G401.6 (cell line): ENCODE measurements at regions not wholly inside any gene's neighbourhood (a gene's known extent, or its start where the extent isn't known, plus 50 kb on each side); places are given as distances from the start of the nearest gene placed in this dataset.

ENCODE experiments used
- FAIRE-seq: peaks from 2 replicates; lab custom pipeline; 2012; peaks lifted over from hg19 to GRCh38; lab: Jason Lieb, UNC

- no peak for FAIRE-seq
Observed at GRCh38 chr3:67289626-67290025, 291.5 kb downstream of the KBTBD8 start.

- no peak for FAIRE-seq
Observed at GRCh38 chr3:67290438-67290837, 292.3 kb downstream of the KBTBD8 start.

- FAIRE-seq = no peak
Observed at GRCh38 chr3:67291287-67292252, 293.5 kb downstream of the KBTBD8 start.

- FAIRE-seq = no peak
Observed at GRCh38 chr3:67292356-67293121, 294.4 kb downstream of the KBTBD8 start.

GRCh38 chr3:67294341-67294740, 296.2 kb downstream of the KBTBD8 start:
- no peak for FAIRE-seq

- FAIRE-seq = no peak
Observed at GRCh38 chr3:67296039-67296892, 298.2 kb downstream of the KBTBD8 start.

GRCh38 chr3:67297715-67298475, 299.8 kb downstream of the KBTBD8 start:
- FAIRE-seq = no peak

- no peak for FAIRE-seq
Observed at GRCh38 chr3:67301556-67301955, 303.4 kb downstream of the KBTBD8 start.

- FAIRE-seq = no peak
Observed at GRCh38 chr3:67302489-67302888, 304.4 kb downstream of the KBTBD8 start.

GRCh38 chr3:67305160-67305559, 307.1 kb downstream of the KBTBD8 start:
- no peak for FAIRE-seq

GRCh38 chr3:67305922-67306321, 307.8 kb downstream of the KBTBD8 start:
- FAIRE-seq = no peak

GRCh38 chr3:67311440-67311839, 313.3 kb downstream of the KBTBD8 start:
- no peak for FAIRE-seq

- no peak for FAIRE-seq
Observed at GRCh38 chr3:67312155-67312554, 314.0 kb downstream of the KBTBD8 start.

GRCh38 chr3:67318162-67318561, 320.1 kb downstream of the KBTBD8 start:
- no peak for FAIRE-seq

- no peak for FAIRE-seq
Observed at GRCh38 chr3:67324554-67324953, 326.4 kb downstream of the KBTBD8 start.
